GM23338 (cell line): ENCODE measurements at regions not wholly inside any gene's neighbourhood (a gene's known extent, or its start where the extent isn't known, plus 50 kb on each side); places are given as distances from the start of the nearest gene placed in this dataset.

ENCODE experiments used
- ATAC-seq: fragments of 200-7000 bp; cut with Tn5 transposase; 3 replicates; pipeline ENCODE4 v1.9.1; 2020
- DNase-seq: peaks from one replicate; pipeline ENCODE4 v3.0.0-alpha.2; 2015; ENCODE audit warnings: low spot score
- H2AFZ ChIP-seq: fragments of 200-600 bp; sonication (generic); 2 replicates; pipeline ENCODE4 v1.8.0; 2016; ENCODE audit warnings: antibody characterized with exemption, mild to moderate bottlenecking, moderate library complexity
- H3F3A ChIP-seq: fragments of 200-600 bp; sonication (generic); replicated peaks from 2 replicates; pipeline ENCODE4 v1.8.0; 2017; ENCODE audit warnings: antibody characterized with exemption, mixed run types, low read depth
- H3K27ac ChIP-seq: fragments of 200-600 bp; sonication (generic); 2 replicates; pipeline ENCODE4 v1.6.1; 2016; ENCODE audit warnings: low read depth
- H3K27me3 ChIP-seq: fragments of 200-600 bp; sonication (generic); 2 replicates; pipeline ENCODE4 v1.8.0; 2016; ENCODE audit warnings: mild to moderate bottlenecking, mixed run types, moderate library complexity; ENCODE audit not compliant: insufficient read depth
- H3K36me3 ChIP-seq: fragments of 200-600 bp; sonication (generic); 2 replicates; pipeline ENCODE4 v1.8.0; 2016; ENCODE audit warnings: mild to moderate bottlenecking; ENCODE audit not compliant: insufficient read depth
- H3K4me1 ChIP-seq: fragments of 200-600 bp; sonication (generic); 2 replicates; pipeline ENCODE4 v1.8.0; 2016; ENCODE audit warnings: mild to moderate bottlenecking, moderate library complexity; ENCODE audit not compliant: insufficient read depth
- H3K4me2 ChIP-seq: fragments of 200-600 bp; sonication (generic); 2 replicates; pipeline ENCODE4 v1.7.1; 2017; ENCODE audit warnings: mixed run types
- H3K4me3 ChIP-seq: fragments of 200-600 bp; sonication (generic); 2 replicates; pipeline ENCODE4 v1.6.1; 2016; ENCODE audit warnings: mixed run types
- H3K79me2 ChIP-seq: fragments of 200-600 bp; sonication (generic); replicated peaks from 2 replicates; pipeline ENCODE4 v1.8.0; 2017; ENCODE audit warnings: mild to moderate bottlenecking; ENCODE audit not compliant: insufficient read depth
- H3K9me2 ChIP-seq: fragments of 200-600 bp; sonication (generic); 2 replicates; pipeline ENCODE4 v1.8.0; 2017; ENCODE audit not compliant: insufficient read depth
- H4K20me1 ChIP-seq: fragments of 200-600 bp; sonication (generic); replicated peaks from 2 replicates; pipeline ENCODE4 v1.8.0; 2017; ENCODE audit warnings: mild to moderate bottlenecking; ENCODE audit not compliant: insufficient read depth
- H3K27ac Mint-ChIP-seq: 2 replicates; pipeline ENCODE4 v1.8.0; 2020; ENCODE audit warnings: inconsistent platforms, mild to moderate bottlenecking, moderate library complexity, mixed read lengths
- H3K27me3 Mint-ChIP-seq: 3 replicates; pipeline ENCODE4 v1.8.0; 2022; ENCODE audit warnings: low read depth, mild to moderate bottlenecking, moderate library complexity, mixed read lengths, inconsistent platforms; ENCODE audit not compliant: insufficient read depth, poor library complexity
- H3K36me3 Mint-ChIP-seq: 3 replicates; pipeline ENCODE4 v1.8.0; 2021; ENCODE audit warnings: low read depth, mild to moderate bottlenecking, inconsistent platforms, moderate library complexity, mixed read lengths
- H3K4me1 Mint-ChIP-seq: 3 replicates; pipeline ENCODE4 v1.8.0; 2020; ENCODE audit warnings: mild to moderate bottlenecking, inconsistent platforms, mixed read lengths
- H3K4me3 Mint-ChIP-seq: 3 replicates; pipeline ENCODE4 v1.8.0; 2021; ENCODE audit warnings: moderate library complexity, mild to moderate bottlenecking, inconsistent platforms, mixed read lengths
- H3K9me3 Mint-ChIP-seq: 3 replicates; pipeline ENCODE4 v1.8.0; 2020; ENCODE audit warnings: moderate library complexity, mild to moderate bottlenecking, inconsistent platforms, mixed read lengths
- EZH2 ChIP-seq: fragments of 200-600 bp; sonication (generic); IDR thresholded peaks from one replicate; pipeline ENCODE4 v1.8.0; 2017; ENCODE audit warnings: antibody characterized with exemption, mild to moderate bottlenecking, low read depth; ENCODE audit not compliant: unreplicated experiment
- EZH2phosphoT487 ChIP-seq: fragments of 200-600 bp; sonication (generic); IDR thresholded peaks from one replicate; pipeline ENCODE4 v1.8.1; 2018; ENCODE audit warnings: antibody characterized with exemption; ENCODE audit not compliant: unreplicated experiment
- NANOG ChIP-seq: IDR thresholded peaks from 2 replicates; pipeline ENCODE4 v1.6.1; 2016; ENCODE audit warnings: antibody characterized with exemption, borderline replicate concordance
- ZNF114 ChIP-seq: fragments of 250-450 bp; sonication (Bioruptor Pico); IDR thresholded peaks from 2 replicates; pipeline ENCODE4 v1.5.0; 2020; ENCODE audit warnings: mild to moderate bottlenecking, moderate library complexity
- TF ChIP-seq, protein P1 (sequence below): fragments of 250-450 bp; sonication (Bioruptor Pico); IDR thresholded peaks from 2 replicates; pipeline ENCODE4 v1.5.0; 2020; ENCODE audit warnings: mild to moderate bottlenecking, moderate library complexity
- TF ChIP-seq, protein P2 (sequence below): IDR thresholded peaks from 2 replicates; pipeline ENCODE4 v1.6.1; 2016; ENCODE audit warnings: antibody characterized with exemption
- TF ChIP-seq, protein P3 (sequence below), 2 experiments: fragments of 200-600 bp in 1 of 2; sonication (generic) in 1 of 2; conservative IDR thresholded peaks; 2 replicates each; pipeline versions ENCODE4 v1.5.1 to v1.6.1; 2016 to 2017; ENCODE audit warnings: antibody characterized with exemption in 2 of 2, low read depth in 2 of 2, mild to moderate bottlenecking in 2 of 2, moderate library complexity in 1 of 2

DNA sequence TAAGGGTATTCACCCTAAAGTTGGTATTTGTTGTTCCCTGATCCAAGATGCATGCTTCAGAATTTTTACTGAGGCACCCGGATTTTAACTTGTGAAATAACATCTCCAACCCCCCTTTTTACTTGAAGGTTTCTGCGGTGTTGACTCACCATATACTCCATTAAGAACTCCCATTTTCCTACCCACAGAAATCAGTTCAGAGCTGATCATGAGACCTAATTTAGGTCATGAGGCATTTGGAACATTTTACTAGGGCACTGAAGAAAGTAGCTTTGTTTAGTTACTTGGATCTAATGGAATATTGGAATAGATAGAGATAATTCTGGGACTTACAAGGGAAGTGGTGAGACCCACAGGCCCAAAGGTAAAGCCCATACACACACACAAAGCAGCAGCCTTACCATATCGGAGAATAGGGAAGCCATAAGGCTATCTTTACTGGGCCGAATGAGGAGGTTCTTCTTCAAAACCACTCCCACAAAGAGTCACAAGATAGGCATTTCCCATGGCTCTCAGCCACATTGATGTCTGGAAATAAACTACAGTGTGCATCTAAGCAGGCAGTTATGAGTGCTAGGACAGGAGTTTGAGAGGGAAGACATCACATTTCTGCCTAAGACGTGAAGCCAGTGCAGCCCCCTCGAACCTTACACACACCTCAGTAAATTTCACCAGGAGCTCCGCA lies 681.0 kb upstream of the LRRTM4 start:
- H3K9me2 ChIP-seq: no peaks in the 10 kb centered on the region
- no peaks in the 10 kb centered on the region for H3K36me3 Mint-ChIP-seq
- no peak overlapping the region for H3K4me3 Mint-ChIP-seq
- no peak overlapping the region for H3K27ac Mint-ChIP-seq
- no peaks in the 10 kb centered on the region for H3K27me3 Mint-ChIP-seq
- H3K4me1 Mint-ChIP-seq: no peaks in the 10 kb centered on the region
- H3F3A ChIP-seq: no peaks in the 10 kb centered on the region
- no peaks in the 10 kb centered on the region for H3K9me3 Mint-ChIP-seq
- no peak for ATAC-seq
- no peak overlapping the region for H2AFZ ChIP-seq
- no peak overlapping the region for H3K4me3 ChIP-seq
- H3K79me2 ChIP-seq: no peaks in the 10 kb centered on the region
- H3K27ac ChIP-seq: no peak overlapping the region
- no peaks in the 10 kb centered on the region for H3K36me3 ChIP-seq
- no peaks in the 10 kb centered on the region for H3K27me3 ChIP-seq
- H3K4me2 ChIP-seq: no peak overlapping the region
- no peaks in the 10 kb centered on the region for H3K4me1 ChIP-seq
- TF ChIP-seq EZH2phosphoT487: no peak
- TF ChIP-seq, protein P1, sequence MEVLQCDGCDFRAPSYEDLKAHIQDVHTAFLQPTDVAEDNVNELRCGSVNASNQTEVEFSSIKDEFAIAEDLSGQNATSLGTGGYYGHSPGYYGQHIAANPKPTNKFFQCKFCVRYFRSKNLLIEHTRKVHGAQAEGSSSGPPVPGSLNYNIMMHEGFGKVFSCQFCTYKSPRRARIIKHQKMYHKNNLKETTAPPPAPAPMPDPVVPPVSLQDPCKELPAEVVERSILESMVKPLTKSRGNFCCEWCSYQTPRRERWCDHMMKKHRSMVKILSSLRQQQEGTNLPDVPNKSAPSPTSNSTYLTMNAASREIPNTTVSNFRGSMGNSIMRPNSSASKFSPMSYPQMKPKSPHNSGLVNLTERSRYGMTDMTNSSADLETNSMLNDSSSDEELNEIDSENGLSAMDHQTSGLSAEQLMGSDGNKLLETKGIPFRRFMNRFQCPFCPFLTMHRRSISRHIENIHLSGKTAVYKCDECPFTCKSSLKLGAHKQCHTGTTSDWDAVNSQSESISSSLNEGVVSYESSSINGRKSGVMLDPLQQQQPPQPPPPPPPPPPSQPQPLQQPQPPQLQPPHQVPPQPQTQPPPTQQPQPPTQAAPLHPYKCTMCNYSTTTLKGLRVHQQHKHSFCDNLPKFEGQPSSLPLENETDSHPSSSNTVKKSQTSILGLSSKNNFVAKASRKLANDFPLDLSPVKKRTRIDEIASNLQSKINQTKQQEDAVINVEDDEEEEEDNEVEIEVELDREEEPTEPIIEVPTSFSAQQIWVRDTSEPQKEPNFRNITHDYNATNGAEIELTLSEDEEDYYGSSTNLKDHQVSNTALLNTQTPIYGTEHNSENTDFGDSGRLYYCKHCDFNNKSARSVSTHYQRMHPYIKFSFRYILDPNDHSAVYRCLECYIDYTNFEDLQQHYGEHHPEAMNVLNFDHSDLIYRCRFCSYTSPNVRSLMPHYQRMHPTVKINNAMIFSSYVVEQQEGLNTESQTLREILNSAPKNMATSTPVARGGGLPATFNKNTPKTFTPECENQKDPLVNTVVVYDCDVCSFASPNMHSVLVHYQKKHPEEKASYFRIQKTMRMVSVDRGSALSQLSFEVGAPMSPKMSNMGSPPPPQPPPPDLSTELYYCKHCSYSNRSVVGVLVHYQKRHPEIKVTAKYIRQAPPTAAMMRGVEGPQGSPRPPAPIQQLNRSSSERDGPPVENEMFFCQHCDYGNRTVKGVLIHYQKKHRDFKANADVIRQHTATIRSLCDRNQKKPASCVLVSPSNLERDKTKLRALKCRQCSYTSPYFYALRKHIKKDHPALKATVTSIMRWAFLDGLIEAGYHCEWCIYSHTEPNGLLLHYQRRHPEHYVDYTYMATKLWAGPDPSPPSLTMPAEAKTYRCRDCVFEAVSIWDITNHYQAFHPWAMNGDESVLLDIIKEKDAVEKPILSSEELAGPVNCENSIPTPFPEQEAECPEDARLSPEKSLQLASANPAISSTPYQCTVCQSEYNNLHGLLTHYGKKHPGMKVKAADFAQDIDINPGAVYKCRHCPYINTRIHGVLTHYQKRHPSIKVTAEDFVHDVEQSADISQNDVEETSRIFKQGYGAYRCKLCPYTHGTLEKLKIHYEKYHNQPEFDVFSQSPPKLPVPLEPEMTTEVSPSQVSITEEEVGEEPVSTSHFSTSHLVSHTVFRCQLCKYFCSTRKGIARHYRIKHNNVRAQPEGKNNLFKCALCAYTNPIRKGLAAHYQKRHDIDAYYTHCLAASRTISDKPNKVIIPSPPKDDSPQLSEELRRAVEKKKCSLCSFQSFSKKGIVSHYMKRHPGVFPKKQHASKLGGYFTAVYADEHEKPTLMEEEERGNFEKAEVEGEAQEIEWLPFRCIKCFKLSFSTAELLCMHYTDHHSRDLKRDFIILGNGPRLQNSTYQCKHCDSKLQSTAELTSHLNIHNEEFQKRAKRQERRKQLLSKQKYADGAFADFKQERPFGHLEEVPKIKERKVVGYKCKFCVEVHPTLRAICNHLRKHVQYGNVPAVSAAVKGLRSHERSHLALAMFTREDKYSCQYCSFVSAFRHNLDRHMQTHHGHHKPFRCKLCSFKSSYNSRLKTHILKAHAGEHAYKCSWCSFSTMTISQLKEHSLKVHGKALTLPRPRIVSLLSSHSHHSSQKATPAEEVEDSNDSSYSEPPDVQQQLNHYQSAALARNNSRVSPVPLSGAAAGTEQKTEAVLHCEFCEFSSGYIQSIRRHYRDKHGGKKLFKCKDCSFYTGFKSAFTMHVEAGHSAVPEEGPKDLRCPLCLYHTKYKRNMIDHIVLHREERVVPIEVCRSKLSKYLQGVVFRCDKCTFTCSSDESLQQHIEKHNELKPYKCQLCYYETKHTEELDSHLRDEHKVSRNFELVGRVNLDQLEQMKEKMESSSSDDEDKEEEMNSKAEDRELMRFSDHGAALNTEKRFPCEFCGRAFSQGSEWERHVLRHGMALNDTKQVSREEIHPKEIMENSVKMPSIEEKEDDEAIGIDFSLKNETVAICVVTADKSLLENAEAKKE (CRISPR knock-in tag): no peak
- no peaks in the 10 kb centered on the region for H4K20me1 ChIP-seq
- no peak for DNase-seq

DNA sequence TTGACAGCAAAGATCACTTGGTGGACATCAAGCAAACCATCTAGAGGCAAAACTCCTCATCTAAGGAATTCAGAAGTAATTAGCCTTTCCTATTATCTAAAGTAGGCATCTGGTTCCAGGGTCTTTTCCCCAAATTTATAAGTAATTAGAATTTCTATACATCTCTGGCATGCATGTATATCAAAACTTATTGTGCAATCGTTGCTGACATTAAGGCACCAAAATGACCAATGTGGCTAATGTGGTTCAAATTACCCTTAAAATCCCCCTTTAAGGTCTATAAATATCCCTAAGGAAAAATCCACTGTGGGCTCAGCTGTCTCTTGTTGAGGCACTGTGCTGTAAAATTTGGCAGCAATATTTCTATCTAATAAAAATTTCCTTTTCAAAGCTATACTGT lies 695.9 kb upstream of the LRRTM4 start:
- 0 out of 2 replicates have a peak overlapping the region, but pooled peaks have one; percentile 8 for H3K4me2 ChIP-seq
- H3K27ac Mint-ChIP-seq: no peak overlapping the region
- ATAC-seq (no peak), DNase-seq (no peak)
- H3K27ac ChIP-seq: no peak overlapping the region
- H3K4me1 ChIP-seq: peaks cover 6% of the 10 kb centered on the region
- H3K36me3 Mint-ChIP-seq: no peaks in the 10 kb centered on the region
- H3K27me3 Mint-ChIP-seq: no peaks in the 10 kb centered on the region
- no peaks in the 10 kb centered on the region for H4K20me1 ChIP-seq
- no peaks in the 10 kb centered on the region for H3K36me3 ChIP-seq
- no peak overlapping the region for H3K4me3 ChIP-seq
- no peak overlapping the region for H2AFZ ChIP-seq
- TF ChIP-seq, protein P2, sequence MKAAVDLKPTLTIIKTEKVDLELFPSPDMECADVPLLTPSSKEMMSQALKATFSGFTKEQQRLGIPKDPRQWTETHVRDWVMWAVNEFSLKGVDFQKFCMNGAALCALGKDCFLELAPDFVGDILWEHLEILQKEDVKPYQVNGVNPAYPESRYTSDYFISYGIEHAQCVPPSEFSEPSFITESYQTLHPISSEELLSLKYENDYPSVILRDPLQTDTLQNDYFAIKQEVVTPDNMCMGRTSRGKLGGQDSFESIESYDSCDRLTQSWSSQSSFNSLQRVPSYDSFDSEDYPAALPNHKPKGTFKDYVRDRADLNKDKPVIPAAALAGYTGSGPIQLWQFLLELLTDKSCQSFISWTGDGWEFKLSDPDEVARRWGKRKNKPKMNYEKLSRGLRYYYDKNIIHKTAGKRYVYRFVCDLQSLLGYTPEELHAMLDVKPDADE: no peak
- TF ChIP-seq, protein P3, sequence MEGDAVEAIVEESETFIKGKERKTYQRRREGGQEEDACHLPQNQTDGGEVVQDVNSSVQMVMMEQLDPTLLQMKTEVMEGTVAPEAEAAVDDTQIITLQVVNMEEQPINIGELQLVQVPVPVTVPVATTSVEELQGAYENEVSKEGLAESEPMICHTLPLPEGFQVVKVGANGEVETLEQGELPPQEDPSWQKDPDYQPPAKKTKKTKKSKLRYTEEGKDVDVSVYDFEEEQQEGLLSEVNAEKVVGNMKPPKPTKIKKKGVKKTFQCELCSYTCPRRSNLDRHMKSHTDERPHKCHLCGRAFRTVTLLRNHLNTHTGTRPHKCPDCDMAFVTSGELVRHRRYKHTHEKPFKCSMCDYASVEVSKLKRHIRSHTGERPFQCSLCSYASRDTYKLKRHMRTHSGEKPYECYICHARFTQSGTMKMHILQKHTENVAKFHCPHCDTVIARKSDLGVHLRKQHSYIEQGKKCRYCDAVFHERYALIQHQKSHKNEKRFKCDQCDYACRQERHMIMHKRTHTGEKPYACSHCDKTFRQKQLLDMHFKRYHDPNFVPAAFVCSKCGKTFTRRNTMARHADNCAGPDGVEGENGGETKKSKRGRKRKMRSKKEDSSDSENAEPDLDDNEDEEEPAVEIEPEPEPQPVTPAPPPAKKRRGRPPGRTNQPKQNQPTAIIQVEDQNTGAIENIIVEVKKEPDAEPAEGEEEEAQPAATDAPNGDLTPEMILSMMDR (conservative IDR thresholded peaks at IDR 0.05; ENCODE audit: low read depth in 2 of 2): no peak
- no peak for TF ChIP-seq NANOG
- TF ChIP-seq EZH2: no peak
- no peak for TF ChIP-seq EZH2phosphoT487
- TF ChIP-seq ZNF114 (CRISPR knock-in tag): no peak
- no peaks in the 10 kb centered on the region for H3K79me2 ChIP-seq
- no peaks in the 10 kb centered on the region for H3K9me2 ChIP-seq
- peaks cover 7% of the 10 kb centered on the region; the same call in 2 of the 3 replicates for H3K4me1 Mint-ChIP-seq
- no peaks in the 10 kb centered on the region for H3F3A ChIP-seq
- no peaks in the 10 kb centered on the region for H3K9me3 Mint-ChIP-seq
- no peaks in the 10 kb centered on the region for H3K27me3 ChIP-seq
- no peak overlapping the region for H3K4me3 Mint-ChIP-seq
